Right lobe of liver (tissue), 4 donors: ENCODE measurements at regions not wholly inside any gene's neighbourhood (a gene's known extent, or its start where the extent isn't known, plus 50 kb on each side); places are given as distances from the start of the nearest gene placed in this dataset.

ENCODE experiments used
- POLR2A ChIP-seq: fragments of 450-650 bp; IDR thresholded peaks from one replicate; pipeline ENCODE4 v1.6.1; 2017; ENCODE audit warnings: antibody characterized with exemption, mild to moderate bottlenecking
- TF ChIP-seq, protein P1 (sequence below), 4 donors: fragments of 200-600 bp in 3 of 4; fragments of 450-650 bp in 1 of 4; IDR thresholded peaks; one replicate each; pipeline versions ENCODE4 v1.5.1 to v1.8.0; 2016 to 2022; ENCODE audit warnings: antibody characterized with exemption in 4 of 4, mild to moderate bottlenecking in 2 of 4
- donor health status: DM: no; HTN: no; CAD: no.
- donor health status: DM: no; HTN: no; CAD: no.
- donor health status: DM: no; HTN: yes; CAD: no.

DNA sequence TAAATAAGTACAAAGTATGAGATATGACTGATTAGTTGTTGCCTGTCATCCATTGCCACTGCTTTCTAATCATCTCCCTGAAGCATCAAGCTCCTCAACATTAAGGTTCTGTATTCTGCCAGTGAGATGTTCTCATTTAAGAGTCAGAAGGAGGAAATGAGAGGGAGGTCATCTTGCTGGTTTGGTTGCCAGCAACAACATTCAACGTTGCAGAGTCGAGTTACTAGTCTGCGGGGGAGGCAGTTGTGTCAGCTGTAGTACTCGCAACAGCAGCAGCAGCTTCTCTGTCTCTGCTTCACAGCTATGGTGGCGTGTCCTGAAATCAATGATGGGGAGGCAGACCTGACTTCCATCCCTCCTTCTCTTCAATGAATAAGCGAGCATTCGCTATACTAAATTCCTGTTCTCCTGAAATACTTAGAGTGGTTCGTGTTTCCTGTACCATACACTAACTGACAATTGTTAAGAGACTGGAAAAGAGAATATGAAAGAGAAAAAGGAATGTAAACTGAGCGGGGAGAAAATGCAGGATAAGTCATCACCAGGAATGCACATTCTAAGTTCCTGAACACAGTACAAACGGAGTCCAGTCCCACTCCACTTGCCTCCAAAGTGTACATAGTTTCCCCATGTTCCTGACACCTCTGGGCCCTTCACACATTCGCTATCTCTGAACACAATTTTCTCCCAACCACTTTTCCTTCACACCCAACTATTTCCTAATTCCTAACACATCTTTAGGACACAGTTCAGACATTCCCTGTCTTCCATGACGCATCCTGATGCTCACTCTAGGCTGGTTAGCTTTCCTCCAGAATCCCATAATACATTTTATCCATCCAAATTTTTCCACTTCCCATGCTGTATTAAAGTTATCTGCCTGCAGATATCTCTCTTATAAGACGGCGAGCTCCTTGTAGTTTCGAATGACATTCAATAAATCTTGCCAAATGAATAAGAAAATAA is 263.0 kb downstream of the KLF12 start:
- TF ChIP-seq POLR2A: no peak
- TF ChIP-seq, protein P1, sequence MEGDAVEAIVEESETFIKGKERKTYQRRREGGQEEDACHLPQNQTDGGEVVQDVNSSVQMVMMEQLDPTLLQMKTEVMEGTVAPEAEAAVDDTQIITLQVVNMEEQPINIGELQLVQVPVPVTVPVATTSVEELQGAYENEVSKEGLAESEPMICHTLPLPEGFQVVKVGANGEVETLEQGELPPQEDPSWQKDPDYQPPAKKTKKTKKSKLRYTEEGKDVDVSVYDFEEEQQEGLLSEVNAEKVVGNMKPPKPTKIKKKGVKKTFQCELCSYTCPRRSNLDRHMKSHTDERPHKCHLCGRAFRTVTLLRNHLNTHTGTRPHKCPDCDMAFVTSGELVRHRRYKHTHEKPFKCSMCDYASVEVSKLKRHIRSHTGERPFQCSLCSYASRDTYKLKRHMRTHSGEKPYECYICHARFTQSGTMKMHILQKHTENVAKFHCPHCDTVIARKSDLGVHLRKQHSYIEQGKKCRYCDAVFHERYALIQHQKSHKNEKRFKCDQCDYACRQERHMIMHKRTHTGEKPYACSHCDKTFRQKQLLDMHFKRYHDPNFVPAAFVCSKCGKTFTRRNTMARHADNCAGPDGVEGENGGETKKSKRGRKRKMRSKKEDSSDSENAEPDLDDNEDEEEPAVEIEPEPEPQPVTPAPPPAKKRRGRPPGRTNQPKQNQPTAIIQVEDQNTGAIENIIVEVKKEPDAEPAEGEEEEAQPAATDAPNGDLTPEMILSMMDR (IDR thresholded peaks at IDR 0.05): no peak
